ENCODE measurements at regions not wholly inside any gene's neighbourhood (a gene's known extent, or its start where the extent isn't known, plus 50 kb on each side); places are given as distances from the start of the nearest gene placed in this dataset.
"Not testable (repeated sequence)": the region's sequence is repeated elsewhere in the genome, so short reads cannot be mapped to it uniquely, and the experiment has no call there.

DNA sequence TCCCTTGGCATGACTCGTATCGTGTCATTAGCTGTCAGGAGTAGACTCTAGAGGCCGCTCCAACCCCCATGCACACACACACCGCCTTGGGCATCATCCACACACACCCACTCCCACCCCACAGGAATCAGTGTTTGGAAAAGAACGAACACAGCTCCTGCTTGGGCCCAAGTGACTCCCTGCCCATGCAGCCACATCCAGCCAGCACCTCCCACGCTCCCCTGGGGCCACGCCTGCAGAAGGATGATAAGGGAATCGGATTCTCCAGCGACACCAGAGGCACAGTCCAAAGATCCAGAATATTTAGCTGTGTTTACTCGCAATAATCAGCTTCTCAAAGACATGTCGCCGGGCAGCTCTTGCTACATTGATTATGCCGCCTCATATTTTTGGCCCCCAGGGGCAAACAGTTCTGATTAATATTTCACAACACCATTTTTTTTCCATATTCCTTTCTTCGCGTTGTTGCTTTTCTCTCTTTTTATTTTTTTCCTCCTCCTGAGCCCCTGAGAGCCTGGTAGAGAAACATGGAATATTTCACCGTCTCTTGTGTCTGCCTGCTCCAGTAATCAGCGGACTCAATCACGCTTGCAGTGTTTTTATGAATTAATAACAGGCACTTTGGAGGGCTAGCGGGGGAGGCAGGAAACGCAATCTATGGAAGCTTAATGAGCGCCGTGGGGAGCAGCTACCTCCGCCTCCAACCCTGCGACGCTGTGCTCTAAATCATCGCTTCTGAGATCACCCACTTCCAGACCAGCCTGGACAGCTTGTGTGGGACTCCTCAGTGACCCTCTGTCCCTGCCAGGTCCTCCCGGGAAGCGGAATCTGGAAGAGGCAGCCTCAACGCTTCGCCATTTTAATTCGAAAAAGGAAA is 221.4 kb downstream of the TLE3 start:
- DNase-seq, result no peak

GRCh38 chr15:69879963-69880362 is 217.8 kb downstream of the TLE3 start:
- not testable (repeated sequence) for DNase-seq

DNA sequence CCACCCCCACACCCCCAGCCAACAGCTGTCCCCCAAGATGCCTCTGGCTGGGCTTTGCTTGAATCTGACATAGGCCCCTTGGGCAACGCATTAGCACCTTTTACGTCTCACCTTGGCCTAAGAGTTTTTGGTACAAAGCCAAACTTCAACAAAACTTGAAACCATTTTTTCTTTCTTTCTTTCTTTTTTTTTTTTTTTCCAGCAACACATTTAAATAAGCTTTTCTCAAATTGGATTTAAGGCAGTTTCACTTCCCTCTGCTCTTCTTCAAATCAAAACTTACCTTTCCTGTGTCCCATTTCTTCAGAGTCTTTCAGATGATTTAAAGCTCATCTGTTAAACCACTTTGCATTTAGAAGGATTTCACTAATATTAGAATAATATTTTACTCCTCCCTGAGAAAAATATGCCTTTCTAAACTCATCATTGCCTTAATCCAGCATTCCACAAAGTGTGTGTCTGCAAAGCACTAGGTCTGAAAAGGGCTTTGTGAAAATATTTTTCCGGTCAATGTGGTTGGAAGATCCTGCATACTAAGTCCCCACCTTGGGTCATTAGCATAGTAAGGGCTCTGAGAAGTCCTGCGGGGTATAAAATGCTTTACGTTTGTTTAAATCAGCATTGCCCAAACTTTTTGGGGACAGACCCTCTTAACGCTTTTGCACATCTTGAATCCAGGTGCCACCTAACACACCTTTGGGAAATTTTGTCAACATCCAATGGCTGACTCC is 217.0 kb downstream of the TLE3 start:
- DNase-seq, result no peak

DNA sequence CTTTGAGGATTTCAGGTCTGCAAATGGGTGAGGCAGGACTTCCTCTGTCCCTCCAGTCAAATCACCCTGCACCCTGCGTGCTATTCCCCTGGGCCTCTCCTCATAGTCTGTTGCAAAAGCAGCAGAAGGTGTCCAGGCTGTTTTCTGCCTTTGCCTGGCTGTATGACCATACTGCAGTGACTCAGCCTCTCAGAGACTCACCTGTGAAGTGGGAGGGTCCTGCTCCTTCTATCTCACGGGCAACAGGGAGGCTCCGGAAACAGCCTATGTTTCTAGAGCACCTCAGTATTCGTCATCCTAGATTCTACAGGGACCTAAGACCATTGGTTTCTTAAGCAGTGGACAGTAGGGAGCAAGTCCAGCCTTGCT is 216.4 kb downstream of the TLE3 start:
- DNase-seq, result no peak

GRCh38 chr15:69881766-69882165 is 216.0 kb downstream of the TLE3 start:
- DNase-seq, result peak; percentile 4

- DNase-seq, result no peak
Measured at GRCh38 chr15:69883306-69883705, 214.4 kb downstream of the TLE3 start.

DNA sequence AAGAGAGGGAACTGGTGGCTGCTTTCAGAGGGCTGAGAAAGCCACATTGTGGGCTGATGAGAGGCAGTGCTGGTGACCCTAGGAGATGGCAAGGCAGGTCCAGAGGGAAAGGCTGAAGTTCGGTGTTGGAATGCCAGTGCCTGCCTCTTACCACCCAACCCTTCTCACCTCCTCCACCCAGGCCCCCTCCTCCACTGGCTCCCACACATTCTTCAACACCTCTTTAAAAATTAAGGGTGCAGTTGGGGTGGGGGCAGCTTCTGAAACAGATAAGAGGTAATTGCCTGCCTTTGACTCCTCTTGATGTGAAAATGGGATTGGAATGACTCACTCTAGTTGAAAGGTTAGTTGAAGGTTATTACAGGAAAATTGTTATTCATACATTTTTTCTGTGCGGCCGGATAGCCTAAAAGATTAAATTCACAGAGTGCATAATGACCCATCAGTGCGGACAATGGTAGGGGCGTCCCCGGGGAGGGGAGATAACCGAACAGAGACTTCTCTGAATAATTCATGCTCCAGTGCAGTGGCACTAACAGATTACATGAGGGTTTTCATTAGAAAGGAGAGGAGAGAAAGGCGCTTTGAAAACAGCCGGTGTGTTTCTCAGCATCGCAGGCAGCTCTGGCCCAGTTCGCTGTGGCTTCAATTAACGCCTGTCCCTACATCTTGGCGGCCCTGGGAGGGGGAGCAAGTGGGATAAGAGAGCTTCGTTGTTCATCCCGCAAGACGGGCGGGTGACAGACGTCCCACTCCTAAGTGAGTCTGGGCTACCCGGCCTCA is 212.4 kb downstream of the TLE3 start:
- no peak for DNase-seq

DNA sequence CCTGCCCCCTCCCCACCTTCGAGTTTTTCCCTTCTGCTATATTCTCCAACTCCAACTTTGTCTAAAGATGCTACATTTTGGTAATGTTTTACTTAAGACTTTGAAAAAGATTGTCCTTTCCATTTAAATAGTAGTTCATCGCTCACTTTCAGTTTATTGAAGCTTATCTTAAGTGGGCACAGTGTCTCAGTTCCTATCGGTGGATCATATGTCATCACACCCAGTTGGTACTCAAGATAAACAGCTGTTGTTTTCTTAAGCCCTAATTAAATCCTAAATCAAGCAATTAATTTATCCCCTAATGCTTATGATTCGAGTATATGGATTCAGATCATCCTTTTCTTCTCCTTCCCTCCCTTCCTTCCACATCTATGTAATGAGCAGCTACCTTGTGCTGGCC is 210.7 kb downstream of the TLE3 start:
- DNase-seq, result no peak

- no peak for DNase-seq
Measured at GRCh38 chr15:69887553-69887952, 210.2 kb downstream of the TLE3 start.

DNA sequence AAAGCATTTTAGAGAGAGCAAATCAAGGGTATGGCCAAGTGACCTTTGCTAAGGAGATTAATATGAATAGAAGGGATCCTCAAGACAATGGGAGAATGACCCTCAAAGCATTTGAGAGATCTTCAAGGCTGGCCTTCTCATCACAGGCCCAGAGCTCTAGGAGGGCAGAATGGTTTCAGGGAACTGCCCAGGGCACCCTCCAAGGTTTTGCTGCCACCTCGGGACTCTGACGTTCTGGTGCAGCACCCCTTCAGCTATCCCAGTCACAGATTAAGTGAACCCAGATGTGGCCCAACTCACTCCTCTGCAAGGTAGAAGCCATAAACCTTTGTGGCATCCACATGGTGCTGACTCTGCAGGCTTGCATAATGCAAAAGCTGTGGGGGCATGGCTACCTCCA is 209.3 kb downstream of the TLE3 start:
- DNase-seq, result no peak

DNA sequence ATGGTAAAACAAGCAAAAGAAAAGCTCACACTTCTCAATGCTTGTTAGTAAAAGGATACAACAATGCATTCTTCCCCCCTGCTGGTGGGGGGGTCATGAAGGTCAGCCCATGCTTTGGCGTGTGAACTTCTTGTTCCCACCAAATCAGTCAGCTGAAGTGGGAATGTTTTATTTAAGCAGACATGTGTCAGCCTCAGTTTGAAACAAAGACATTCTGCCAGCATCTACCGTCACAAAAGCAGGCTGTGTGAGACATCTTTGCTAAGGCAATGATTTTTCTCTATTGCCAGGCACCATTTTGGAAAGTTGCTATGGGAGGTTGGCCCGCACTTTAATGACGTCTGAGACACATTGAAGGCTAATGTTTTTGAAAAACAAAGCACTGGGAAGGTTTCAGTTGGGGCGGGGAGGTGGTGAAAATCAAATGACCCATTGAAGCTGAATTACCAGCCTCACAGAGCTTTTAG is 206.6 kb downstream of the TLE3 start:
- no peak for DNase-seq

GRCh38 chr15:69891606-69892005 is 206.1 kb downstream of the TLE3 start:
- no peak for DNase-seq

- DNase-seq, result no peak
Measured at GRCh38 chr15:69892351-69892750, 205.4 kb downstream of the TLE3 start.

- no peak for DNase-seq
Measured at GRCh38 chr15:69893086-69893485, 204.6 kb downstream of the TLE3 start.

DNA sequence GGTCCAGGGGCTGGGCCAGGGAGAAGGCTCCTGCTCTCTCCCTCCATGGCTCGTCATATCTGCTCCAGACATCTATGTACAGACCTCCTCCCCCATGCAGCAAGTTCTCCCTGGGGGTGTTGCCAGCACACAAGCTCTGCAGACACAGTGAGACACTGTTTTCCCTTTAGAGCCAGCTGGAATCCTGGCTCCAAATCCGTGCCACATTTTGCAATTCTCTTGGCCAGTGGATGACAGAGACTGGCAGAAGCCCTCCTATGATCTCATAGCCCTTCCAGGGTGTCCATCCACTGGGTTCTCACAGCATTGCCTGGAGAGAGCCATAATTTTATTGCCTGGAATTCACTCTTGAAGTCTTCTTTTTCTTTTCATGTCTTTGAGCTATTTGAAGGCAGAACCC is 203.9 kb downstream of the TLE3 start:
- no peak for DNase-seq

DNA sequence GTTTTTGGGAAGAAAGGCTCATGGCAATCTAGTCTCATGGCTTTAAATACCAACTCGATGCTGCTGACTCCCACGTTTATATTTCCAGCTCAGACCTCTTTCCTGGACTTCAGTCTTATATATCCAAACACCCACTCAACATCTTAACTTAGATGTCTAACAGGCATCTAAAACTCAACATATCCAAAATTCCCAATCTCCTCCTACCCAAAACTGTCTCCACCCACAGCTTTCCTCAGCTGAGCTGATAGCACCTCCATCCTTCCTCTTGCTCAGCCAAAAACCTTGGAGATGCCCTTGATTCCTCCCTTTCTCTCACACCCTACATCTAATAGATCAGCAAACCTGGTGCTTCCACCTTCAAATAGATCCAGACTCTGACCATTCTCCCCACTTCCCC is 202.5 kb downstream of the TLE3 start:
- DNase-seq, result no peak

GRCh38 chr15:69896606-69897005 is 201.1 kb downstream of the TLE3 start:
- no peak for DNase-seq

- no peak for DNase-seq
Measured at GRCh38 chr15:69897061-69897460, 200.7 kb downstream of the TLE3 start.

DNA sequence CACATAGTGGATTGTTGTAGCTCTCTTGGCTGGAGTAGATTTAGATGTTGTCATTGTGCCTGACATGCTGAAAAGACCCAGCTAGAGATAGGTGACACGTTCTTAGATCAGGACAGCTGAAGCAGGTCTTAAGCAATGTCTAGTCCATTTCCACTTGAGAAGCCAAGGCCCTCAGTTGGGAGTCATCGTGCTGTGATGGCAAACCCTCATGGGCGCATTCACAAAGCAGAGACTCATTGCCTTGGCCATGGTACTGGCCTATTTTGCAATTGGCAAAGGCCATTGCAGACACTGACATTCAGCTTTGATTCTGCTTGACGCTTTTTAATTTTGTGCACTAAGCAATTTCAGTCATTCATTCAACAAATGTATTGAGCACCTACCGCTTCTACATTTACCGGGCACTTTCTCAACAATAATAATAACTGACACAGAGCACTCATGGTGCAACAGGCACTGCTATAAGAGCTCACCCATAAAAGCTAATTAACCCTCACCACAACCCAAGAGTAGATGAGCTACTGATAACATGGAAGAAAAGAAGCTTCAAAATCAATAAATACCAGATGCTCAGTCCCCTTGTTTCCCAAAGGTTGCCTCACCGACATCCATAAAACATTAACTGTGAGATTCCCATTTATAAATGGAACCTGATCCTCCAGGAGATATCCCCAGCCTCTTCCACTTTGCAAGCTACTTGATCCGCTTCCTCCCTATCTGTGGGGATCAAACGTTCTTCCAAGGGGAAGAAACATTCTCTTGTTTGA is 200.1 kb downstream of the TLE3 start:
- DNase-seq, result peak; percentile 13

DNA sequence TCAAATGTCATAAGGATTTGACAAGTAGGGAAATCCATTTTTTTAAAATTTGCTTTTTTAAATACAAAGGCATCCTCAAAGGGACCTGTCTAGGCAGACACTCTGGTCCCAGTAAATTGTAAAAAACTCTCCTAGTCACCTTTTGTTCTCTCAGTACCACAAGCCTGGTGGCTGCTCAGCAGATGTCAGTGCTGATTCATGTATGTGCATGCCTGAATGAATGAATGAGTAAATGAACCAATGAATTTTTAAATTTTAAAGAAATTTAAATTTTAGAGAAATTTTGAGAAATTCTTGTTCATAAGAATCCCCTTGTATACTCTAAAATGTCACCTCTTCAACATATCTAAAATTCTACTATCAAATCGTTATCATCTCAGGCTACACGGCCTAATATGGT is 199.5 kb downstream of the TLE3 start:
- no peak for DNase-seq

DNA sequence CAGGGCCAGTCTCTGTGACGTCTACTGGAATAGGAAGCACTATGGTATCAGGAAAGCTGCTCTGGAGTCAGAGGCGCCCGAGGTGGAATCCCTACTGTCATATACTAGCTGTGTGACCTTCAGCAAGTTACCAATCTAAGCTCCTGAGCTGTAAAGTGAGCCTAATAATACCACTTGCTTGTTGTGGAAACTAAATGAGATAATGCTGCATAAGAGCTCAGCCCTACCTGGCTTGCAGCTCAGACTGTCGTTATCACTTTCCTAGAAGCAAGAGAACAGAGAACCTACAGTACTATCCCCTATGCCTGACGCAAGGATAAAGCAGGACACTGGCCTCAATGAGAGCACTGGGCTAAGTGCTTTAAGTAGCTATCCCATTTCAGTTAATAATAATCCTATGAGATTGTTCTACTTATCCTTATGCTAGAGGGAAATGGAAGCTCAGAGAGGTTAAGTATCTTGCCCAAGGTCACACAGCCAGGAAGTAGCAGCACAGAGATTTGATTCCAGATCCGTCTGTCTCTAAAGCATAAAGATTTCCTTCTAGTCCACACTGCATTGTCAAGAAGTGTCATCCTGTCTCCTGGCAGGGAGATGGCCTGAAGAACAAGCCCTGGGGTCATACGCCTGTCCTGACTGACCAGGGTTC is 195.2 kb downstream of the TLE3 start:
- no peak for DNase-seq

Measured in DMS153 (cell line).